Type B pancreatic cell (in vitro differentiated cells): ENCODE measurements at regions not wholly inside any gene's neighbourhood (a gene's known extent, or its start where the extent isn't known, plus 50 kb on each side); places are given as distances from the start of the nearest gene placed in this dataset.
A peak's percentile ranks its signal among the peaks of the same experiment; 100 is the strongest.

Experiments
- DNase-seq: peaks from one replicate; pipeline ENCODE4 v3.0.0; 2021; ENCODE audit warnings: mixed read lengths; ENCODE audit not compliant: unreplicated experiment; ENCODE audit errors: extremely low spot score
- H3K27ac Mint-ChIP-seq: 2 replicates; pipeline ENCODE4 v1.8.0; 2021; ENCODE audit warnings: mild to moderate bottlenecking, mixed read lengths
- H3K27me3 Mint-ChIP-seq: 2 replicates; pipeline ENCODE4 v1.8.0; 2021; ENCODE audit warnings: mixed read lengths
- H3K36me3 Mint-ChIP-seq: 2 replicates; pipeline ENCODE4 v1.8.0; 2021; ENCODE audit warnings: mixed read lengths
- H3K4me1 Mint-ChIP-seq: one replicate; pipeline ENCODE4 v1.8.0; 2021; ENCODE audit warnings: mixed read lengths; ENCODE audit not compliant: unreplicated experiment
- H3K4me3 Mint-ChIP-seq: 2 replicates; pipeline ENCODE4 v1.8.0; 2021; ENCODE audit warnings: mild to moderate bottlenecking, mixed read lengths
- H3K9me3 Mint-ChIP-seq: 2 replicates; pipeline ENCODE4 v1.8.0; 2021; ENCODE audit warnings: mixed read lengths
- CTCF ChIP-seq: fragments of 200-600 bp; sonication (generic); conservative IDR thresholded peaks from 2 replicates; pipeline ENCODE4 v1.5.0; 2021; ENCODE audit warnings: antibody characterized with exemption, mild to moderate bottlenecking

GRCh38 chr2:58629545-58630119 lies 388.5 kb upstream of the FANCL start:
- no peak for TF ChIP-seq CTCF
- Mint-ChIP-seq H3K27me3 (no peaks in the 10 kb centered on the region), H3K27ac (no peak overlapping the region), H3K4me1 (peaks cover 18% of the 10 kb centered on the region), H3K36me3 (no peaks in the 10 kb centered on the region), H3K4me3 (no peak overlapping the region), H3K9me3 (no peaks in the 10 kb centered on the region)
- DNase-seq, result no peak

- no peak for DNase-seq
- H3K9me3 Mint-ChIP-seq, result no peaks in the 10 kb centered on the region
- H3K27me3 Mint-ChIP-seq, result no peaks in the 10 kb centered on the region
- TF ChIP-seq CTCF, result no peak
- peaks cover 3% of the 10 kb centered on the region for H3K4me1 Mint-ChIP-seq
- no peaks in the 10 kb centered on the region for H3K36me3 Mint-ChIP-seq
- no peak overlapping the region for H3K4me3 Mint-ChIP-seq
- H3K27ac Mint-ChIP-seq, result no peak overlapping the region
Observed at GRCh38 chr2:58620896-58621295, 379.8 kb upstream of the FANCL start.

GRCh38 chr2:58620093-58620492 lies 379.0 kb upstream of the FANCL start:
- Mint-ChIP-seq H3K4me1 (peaks cover 3% of the 10 kb centered on the region), H3K36me3 (no peaks in the 10 kb centered on the region), H3K27me3 (no peaks in the 10 kb centered on the region), H3K4me3 (no peak overlapping the region), H3K27ac (peak overlapping the region; percentile 76), H3K9me3 (no peaks in the 10 kb centered on the region)
- TF ChIP-seq CTCF, result no peak
- no peak for DNase-seq

- Mint-ChIP-seq H3K36me3 (no peaks in the 10 kb centered on the region), H3K4me3 (no peak overlapping the region), H3K4me1 (peaks cover 3% of the 10 kb centered on the region), H3K9me3 (no peaks in the 10 kb centered on the region), H3K27ac (no peak overlapping the region), H3K27me3 (no peaks in the 10 kb centered on the region)
- no peak for TF ChIP-seq CTCF
- DNase-seq, result no peak
Observed at GRCh38 chr2:58616961-58617360, 375.8 kb upstream of the FANCL start.

GRCh38 chr2:58614219-58614618 lies 373.1 kb upstream of the FANCL start:
- Mint-ChIP-seq H3K4me1 (peaks cover 3% of the 10 kb centered on the region), H3K27ac (no peak overlapping the region), H3K9me3 (no peaks in the 10 kb centered on the region), H3K36me3 (no peaks in the 10 kb centered on the region), H3K27me3 (no peaks in the 10 kb centered on the region), H3K4me3 (no peak overlapping the region)
- DNase-seq, result no peak
- TF ChIP-seq CTCF, result no peak

GRCh38 chr2:58612973-58613372 lies 371.8 kb upstream of the FANCL start:
- Mint-ChIP-seq H3K4me1 (peaks cover 6% of the 10 kb centered on the region), H3K9me3 (no peaks in the 10 kb centered on the region), H3K27me3 (no peaks in the 10 kb centered on the region), H3K4me3 (no peak overlapping the region), H3K27ac (no peak overlapping the region), H3K36me3 (no peaks in the 10 kb centered on the region)
- no peak for TF ChIP-seq CTCF
- DNase-seq, result no peak
